Endothelial cell of umbilical vein (primary cell): ENCODE measurements at regions not wholly inside any gene's neighbourhood (a gene's known extent, or its start where the extent isn't known, plus 50 kb on each side); places are given as distances from the start of the nearest gene placed in this dataset.

Experiments used
- BruUV-seq: library from RNA; stranded (reverse); fragments of 400-500 nt; replicated peaks from 2 replicates; lab custom pipeline; 2021; lab: Mats Ljungman, UMichigan
- CTCF ChIA-PET: fragments of 300-600, 350-600 bp; sonication (Branson Sonifier 250); formaldehyde crosslinking; loops from one replicate; lab custom pipeline; 2021; ENCODE audit warnings: antibody characterized with exemption, inconsistent platforms; lab: Charles Lee
- POLR2A ChIA-PET: fragments of 300-600, 350-600 bp; sonication (Branson Sonifier 250); formaldehyde crosslinking; loops from one replicate; lab custom pipeline; 2021; ENCODE audit warnings: antibody characterized with exemption, inconsistent platforms; lab: Charles Lee
- DNase-seq: peaks from one replicate; pipeline ENCODE4 v3.0.0-alpha.2; 2011; ENCODE audit warnings: low read depth, low spot score
- FAIRE-seq: peaks from 2 replicates; lab custom pipeline; 2011; peaks lifted over from hg19 to GRCh38; lab: Jason Lieb, UNC
- H2AFZ ChIP-seq: 2 replicates; pipeline ENCODE4 v1.6.0; 2012; ENCODE audit warnings: low read depth, low read length, control low read depth, inconsistent platforms
- H3K27ac ChIP-seq: 2 replicates; pipeline ENCODE4 v1.5.1; 2011; ENCODE audit warnings: low read depth, mild to moderate bottlenecking, control low read depth, low read length, moderate library complexity; ENCODE audit not compliant: insufficient read depth
- H3K27me3 ChIP-seq, 2 experiments: 2 replicates each; pipeline versions ENCODE4 v1.6.0 to v1.6.1; 2011; ENCODE audit warnings: low read length in 2 of 2, mixed read lengths in 1 of 2; ENCODE audit not compliant: control insufficient read depth in 2 of 2, insufficient read depth in 2 of 2
- H3K36me3 ChIP-seq, 2 experiments: 2 replicates in 1 of 2; 3 replicates in 1 of 2; pipeline ENCODE4 v1.5.1; 2011; ENCODE audit warnings: low read length in 2 of 2, mild to moderate bottlenecking in 1 of 2, moderate library complexity in 1 of 2; ENCODE audit not compliant: control insufficient read depth in 2 of 2, insufficient read depth in 2 of 2; ENCODE audit errors: extremely low read depth in 1 of 2
- H3K4me1 ChIP-seq: 3 replicates; pipeline ENCODE4 v1.5.1; 2011; ENCODE audit warnings: mild to moderate bottlenecking, low read length; ENCODE audit not compliant: control insufficient read depth, insufficient read depth; ENCODE audit errors: extremely low read depth
- H3K4me2 ChIP-seq: 2 replicates; pipeline ENCODE4 v1.6.1; 2011; ENCODE audit warnings: low read length, control low read depth, mixed read lengths; ENCODE audit not compliant: insufficient read depth
- H3K4me3 ChIP-seq, 3 experiments: fragments of 200-600 bp in 1 of 3; sonication (generic), shearing (Covaris generic) in 1 of 3; replicated peaks in 1 of 3; 2 replicates each; pipeline ENCODE4 v1.5.1; 2011 to 2016; ENCODE audit warnings: control low read depth in 3 of 3, low read length in 3 of 3, mild to moderate bottlenecking in 2 of 3, inconsistent platforms in 1 of 3, low read depth in 1 of 3, moderate library complexity in 1 of 3; ENCODE audit not compliant: insufficient read depth in 1 of 3
- H3K79me2 ChIP-seq: 2 replicates; pipeline ENCODE4 v1.6.0; 2012; ENCODE audit warnings: low read length, inconsistent platforms; ENCODE audit not compliant: control insufficient read depth, insufficient read depth
- H3K9ac ChIP-seq: replicated peaks from 2 replicates; pipeline ENCODE3; 2011; ENCODE audit warnings: low read length, control low read depth; ENCODE audit not compliant: insufficient read depth; ENCODE audit errors: extremely low read depth
- H3K9me1 ChIP-seq: replicated peaks from 3 replicates; pipeline ENCODE4 v1.6.0; 2011; ENCODE audit warnings: mild to moderate bottlenecking, low read length; ENCODE audit not compliant: control insufficient read depth, insufficient read depth; ENCODE audit errors: extremely low read depth
- H3K9me3 ChIP-seq: replicated peaks from 2 replicates; pipeline ENCODE4 v1.5.1; 2012; ENCODE audit warnings: low read length, inconsistent platforms; ENCODE audit not compliant: control insufficient read depth, insufficient read depth
- H4K20me1 ChIP-seq: replicated peaks from 2 replicates; pipeline ENCODE3; 2011; ENCODE audit warnings: mild to moderate bottlenecking, low read length; ENCODE audit not compliant: control insufficient read depth, insufficient read depth; ENCODE audit errors: extremely low read depth
- CTCF ChIP-seq, 2 donors: IDR thresholded peaks; 1 replicate in 1 of 2; 2 replicates in 1 of 2; pipeline ENCODE4 v1.5.1; 2011; ENCODE audit warnings: low read length in 2 of 2, mild to moderate bottlenecking in 2 of 2, moderate library complexity in 2 of 2, control low read depth in 1 of 2, inconsistent platforms in 1 of 2, low read depth in 1 of 2; ENCODE audit not compliant: insufficient read depth in 1 of 2; ENCODE audit errors: extremely low read depth in 1 of 2
- EZH2 ChIP-seq: IDR thresholded peaks from 2 replicates; pipeline ENCODE4 v1.6.1; 2012; ENCODE audit warnings: borderline replicate concordance, low read depth, mild to moderate bottlenecking, moderate library complexity, low read length, inconsistent platforms; ENCODE audit not compliant: severe bottlenecking
- FOS ChIP-seq: IDR thresholded peaks from 2 replicates; pipeline ENCODE4 v1.6.1; 2011; ENCODE audit warnings: mild to moderate bottlenecking, low read length, moderate library complexity, borderline replicate concordance; ENCODE audit not compliant: insufficient read depth
- GATA2 ChIP-seq: IDR thresholded peaks from 2 replicates; pipeline ENCODE4 v1.7.0; 2011; ENCODE audit warnings: low read depth, mild to moderate bottlenecking, moderate library complexity, mixed read lengths, low read length; ENCODE audit not compliant: insufficient read length, insufficient read depth
- JUN ChIP-seq: IDR thresholded peaks from 2 replicates; pipeline ENCODE4 v1.6.1; 2011; ENCODE audit warnings: borderline replicate concordance, low read depth; ENCODE audit not compliant: insufficient read length, insufficient read depth
- MAX ChIP-seq: IDR thresholded peaks from 2 replicates; pipeline ENCODE4 v1.6.1; 2011; ENCODE audit not compliant: insufficient read depth, insufficient read length
- MYC ChIP-seq: IDR thresholded peaks from one replicate; pipeline ENCODE4 v1.6.1; 2011; ENCODE audit warnings: mild to moderate bottlenecking, low read depth, low read length
- POLR2A ChIP-seq: IDR thresholded peaks from 2 replicates; pipeline ENCODE4 v1.6.1; 2012; ENCODE audit warnings: low read depth, mild to moderate bottlenecking, control low read depth, low read length
- dilution Hi-C: fragments of 300-500 bp; cut with MboI; formaldehyde crosslinking; loops from one replicate; pipeline ENCODE4 v1.15.0; 2019; ENCODE audit warnings: low sequenced_read_pairs; ENCODE audit not compliant: extremely low pct_ligation_motif_present
- intact Hi-C: fragments of 100-400 bp; cut with micrococcal nuclease; formaldehyde crosslinking; loops from one replicate; pipeline ENCODE4 v1.10.0; 2022

- Histone ChIP-seq H3K27me3 (no peaks in the 10 kb centered on the region), H3K4me1 (no peaks in the 10 kb centered on the region), H3K4me2 (no peak overlapping the region), H2AFZ (no peak overlapping the region), H4K20me1 (no peaks in the 10 kb centered on the region), H3K9me1 (no peaks in the 10 kb centered on the region), H3K36me3 (no peaks in the 10 kb centered on the region), H3K9me3 (no peaks in the 10 kb centered on the region), H3K4me3 (no peak overlapping the region), H3K79me2 (no peaks in the 10 kb centered on the region), H3K9ac (no peak overlapping the region), H3K27ac (no peak overlapping the region)
- POLR2A ChIA-PET: no interaction called here
- TF ChIP-seq GATA2: no peak
- CTCF ChIA-PET: no interaction called here
- dilution Hi-C loops: no loop called here
- FAIRE-seq (no peak), DNase-seq (no peak)
- intact Hi-C loops: no loop called here
- no TSS peak for BruUV-seq
Measured at GRCh38 chr21:17195351-17195750, 317.5 kb upstream of the CXADR start.

- Histone ChIP-seq H3K27ac (no peak overlapping the region), H3K9me3 (no peaks in the 10 kb centered on the region), H3K36me3 (no peaks in the 10 kb centered on the region), H3K9me1 (no peaks in the 10 kb centered on the region), H3K4me2 (no peak overlapping the region), H2AFZ (no peak overlapping the region), H3K9ac (no peak overlapping the region), H3K4me3 (no peak overlapping the region), H3K79me2 (no peaks in the 10 kb centered on the region), H3K4me1 (no peaks in the 10 kb centered on the region), H3K27me3 (no peaks in the 10 kb centered on the region), H4K20me1 (no peaks in the 10 kb centered on the region)
- intact Hi-C loops: no loop called here
- FAIRE-seq: no peak
- TF ChIP-seq MYC (no peak), EZH2 (no peak), POLR2A (no peak), FOS (no peak), CTCF (IDR thresholded peaks at IDR 0.05; ENCODE audit: extremely low read depth in 1 of 2, insufficient read depth in 1 of 2, low read depth in 1 of 2, low read length in 2 of 2) (no peak), JUN (no peak), MAX (no peak)
- BruUV-seq: no TSS peak
- dilution Hi-C loops: no loop called here
- POLR2A ChIA-PET: no interaction called here
- DNase-seq: no peak
- CTCF ChIA-PET: no interaction called here
Measured at GRCh38 chr21:17195976-17196375, 316.9 kb upstream of the CXADR start.
